ENCODE measurements at regions not wholly inside any gene's neighbourhood (a gene's known extent, or its start where the extent isn't known, plus 50 kb on each side); places are given as distances from the start of the nearest gene placed in this dataset.
"Not testable (repeated sequence)": the region's sequence is repeated elsewhere in the genome, so short reads cannot be mapped to it uniquely, and the experiment has no call there.

- not testable (repeated sequence) for TF ChIP-seq CTCF, POLR2A (IDR thresholded peaks at IDR 0.05)
These were observed 108.2 kb downstream of the C16orf95 start for GRCh38 chr16:87208968-87209367.
